ENCODE measurements at regions not wholly inside any gene's neighbourhood (a gene's known extent, or its start where the extent isn't known, plus 50 kb on each side); places are given as distances from the start of the nearest gene placed in this dataset.

- TF ChIP-seq EP300 (IDR thresholded peaks at IDR 0.05): no peak
- no peak for TF ChIP-seq CTCF (IDR thresholded peaks at IDR 0.05)
Measured at GRCh38 chr18:42137693-42138375, 182.8 kb downstream of the PIK3C3 start.
